ENCODE measurements at regions not wholly inside any gene's neighbourhood (a gene's known extent, or its start where the extent isn't known, plus 50 kb on each side); places are given as distances from the start of the nearest gene placed in this dataset.

GRCh38 chr18:29012364-29012763 is 835.4 kb upstream of the CDH2 start:
- no peak for TF ChIP-seq MAX (IDR thresholded peaks at IDR 0.05)
- no peak for TF ChIP-seq NR3C1 (IDR thresholded peaks at IDR 0.05)
- no peak for TF ChIP-seq CTCF (IDR thresholded peaks at IDR 0.05)
- TF ChIP-seq REST (IDR thresholded peaks at IDR 0.05), result no peak
- no peak for TF ChIP-seq ZFP36 (IDR thresholded peaks at IDR 0.05; ENCODE audit: borderline replicate concordance, partially characterized antibody)
- no peak for TF ChIP-seq MAFK (IDR thresholded peaks at IDR 0.05; ENCODE audit: partially characterized antibody)
- TF ChIP-seq POLR2AphosphoS2 (conservative IDR thresholded peaks at IDR 0.05; ENCODE audit: low read length), result no peak
- no peak for TF ChIP-seq MYC (IDR thresholded peaks at IDR 0.05; ENCODE audit: borderline replicate concordance, low read length)
- no peak for TF ChIP-seq CEBPB (IDR thresholded peaks at IDR 0.05)
- TF ChIP-seq CBX2 (IDR thresholded peaks at IDR 0.05; ENCODE audit: borderline replicate concordance, low read depth), result no peak
